Transverse colon (tissue), 4 donors: ENCODE measurements at regions not wholly inside any gene's neighbourhood (a gene's known extent, or its start where the extent isn't known, plus 50 kb on each side); places are given as distances from the start of the nearest gene placed in this dataset.

ENCODE experiments used
- CTCF ChIP-seq, 5 experiments: fragments of 200-600 bp in 3 of 5; fragments of 450-650 bp in 2 of 5; sonication (generic) in 3 of 5; IDR thresholded peaks; 1 replicate in 2 of 5; 2 replicates in 3 of 5; pipeline ENCODE4 v1.5.1; 2016 to 2017; ENCODE audit warnings: antibody characterized with exemption in 5 of 5, inconsistent platforms in 3 of 5, mild to moderate bottlenecking in 2 of 5, moderate library complexity in 1 of 5
- POLR2AphosphoS5 ChIP-seq, 3 donors: sonication (generic); formaldehyde crosslinking; IDR thresholded peaks; one replicate each; pipeline ENCODE4 v1.6.1; 2016; ENCODE audit warnings: antibody characterized with exemption in 3 of 3

- TF ChIP-seq CTCF (IDR thresholded peaks at IDR 0.05) (no peak), POLR2AphosphoS5 (IDR thresholded peaks at IDR 0.05) (no peak)
These were observed 424.9 kb downstream of the LIG4 start for GRCh38 chr13:107790397-107790796.
